ENCODE measurements at regions not wholly inside any gene's neighbourhood (a gene's known extent, or its start where the extent isn't known, plus 50 kb on each side); places are given as distances from the start of the nearest gene placed in this dataset.

DNA sequence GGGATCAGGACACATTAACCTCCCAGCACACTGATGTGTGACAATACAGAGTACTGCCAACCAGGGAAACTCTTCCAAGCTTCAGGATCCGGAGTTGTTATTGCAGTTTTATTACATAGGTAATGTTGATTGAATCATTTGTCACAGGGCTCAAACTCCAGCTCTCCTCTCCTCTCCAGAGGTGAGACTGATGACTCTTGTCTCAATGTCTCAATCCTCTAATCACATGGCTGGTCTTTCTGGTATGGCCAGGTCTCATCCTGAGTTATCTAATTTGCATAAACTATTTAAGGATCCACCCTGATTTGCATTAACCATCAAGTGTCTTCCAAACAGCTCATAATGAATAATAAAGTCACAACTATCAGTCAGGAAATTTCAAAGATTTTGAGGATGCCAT, 522.6 kb upstream of the PCDH9 start:
- TF ChIP-seq, protein P1, sequence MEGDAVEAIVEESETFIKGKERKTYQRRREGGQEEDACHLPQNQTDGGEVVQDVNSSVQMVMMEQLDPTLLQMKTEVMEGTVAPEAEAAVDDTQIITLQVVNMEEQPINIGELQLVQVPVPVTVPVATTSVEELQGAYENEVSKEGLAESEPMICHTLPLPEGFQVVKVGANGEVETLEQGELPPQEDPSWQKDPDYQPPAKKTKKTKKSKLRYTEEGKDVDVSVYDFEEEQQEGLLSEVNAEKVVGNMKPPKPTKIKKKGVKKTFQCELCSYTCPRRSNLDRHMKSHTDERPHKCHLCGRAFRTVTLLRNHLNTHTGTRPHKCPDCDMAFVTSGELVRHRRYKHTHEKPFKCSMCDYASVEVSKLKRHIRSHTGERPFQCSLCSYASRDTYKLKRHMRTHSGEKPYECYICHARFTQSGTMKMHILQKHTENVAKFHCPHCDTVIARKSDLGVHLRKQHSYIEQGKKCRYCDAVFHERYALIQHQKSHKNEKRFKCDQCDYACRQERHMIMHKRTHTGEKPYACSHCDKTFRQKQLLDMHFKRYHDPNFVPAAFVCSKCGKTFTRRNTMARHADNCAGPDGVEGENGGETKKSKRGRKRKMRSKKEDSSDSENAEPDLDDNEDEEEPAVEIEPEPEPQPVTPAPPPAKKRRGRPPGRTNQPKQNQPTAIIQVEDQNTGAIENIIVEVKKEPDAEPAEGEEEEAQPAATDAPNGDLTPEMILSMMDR (IDR thresholded peaks at IDR 0.05), result no peak
- TF ChIP-seq POLR2A (IDR thresholded peaks at IDR 0.05), result no peak

All from lower leg skin (tissue), 3 donors.